ENCODE measurements at regions not wholly inside any gene's neighbourhood (a gene's known extent, or its start where the extent isn't known, plus 50 kb on each side); places are given as distances from the start of the nearest gene placed in this dataset.

DNA sequence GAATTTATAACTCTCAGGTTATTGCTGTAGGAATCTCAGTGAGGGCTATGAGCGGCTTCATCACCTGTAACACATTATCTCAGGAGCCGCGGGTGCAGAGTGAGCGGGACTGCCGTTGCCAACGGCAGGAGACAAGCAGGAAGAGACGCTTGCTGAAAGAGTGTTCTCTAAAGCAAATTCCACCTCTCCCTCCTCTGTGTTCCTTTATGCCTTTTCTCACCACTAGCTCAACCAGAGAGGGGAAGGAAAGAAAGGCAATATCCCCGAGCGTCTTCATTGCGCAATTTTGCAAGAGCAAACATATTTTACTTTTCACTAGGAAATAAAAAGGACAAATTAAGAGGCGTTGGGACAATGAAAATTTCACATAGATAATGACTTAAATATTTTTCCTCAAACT lies 185.2 kb upstream of the EXOC2 start:
- TF ChIP-seq CTCF (IDR thresholded peaks at IDR 0.05): no peak
- DNase-seq (ENCODE audit: low spot score): no peak
- H3K9me3 Mint-ChIP-seq (ENCODE audit: low read depth): no peaks in the 10 kb centered on the region
- H3K36me3 Mint-ChIP-seq (ENCODE audit: low read depth): no peaks in the 10 kb centered on the region
- H3K27me3 Mint-ChIP-seq (ENCODE audit: low read depth): peaks cover 21% of the 10 kb centered on the region
- no peak overlapping the region for H3K4me3 Mint-ChIP-seq (ENCODE audit: unreplicated experiment)
- no peaks in the 10 kb centered on the region for H3K4me1 Mint-ChIP-seq (ENCODE audit: low read depth)
- H3K27ac Mint-ChIP-seq (ENCODE audit: unreplicated experiment): no peak overlapping the region

DNA sequence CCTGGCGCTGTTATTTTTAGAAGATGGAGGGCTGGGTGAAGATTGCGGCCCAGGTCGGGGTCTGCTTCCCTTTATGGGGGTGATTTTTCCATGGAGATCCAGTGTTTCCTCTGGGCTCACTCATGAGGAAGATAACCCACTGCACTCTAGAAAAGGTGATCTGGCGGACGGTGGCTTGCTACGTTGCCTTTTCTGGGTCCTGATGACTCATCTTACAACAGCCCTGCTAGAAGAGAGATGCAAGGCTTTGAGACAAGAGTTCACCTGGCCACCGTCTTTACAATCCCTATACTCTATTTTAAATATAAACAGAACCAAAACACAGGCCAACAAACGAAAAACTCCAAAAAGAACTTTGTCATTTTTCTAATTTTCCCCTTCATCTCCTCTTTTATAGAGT lies 182.1 kb upstream of the EXOC2 start:
- peaks cover 5% of the 10 kb centered on the region for H3K9me3 Mint-ChIP-seq (ENCODE audit: low read depth)
- no peak for DNase-seq (ENCODE audit: low spot score)
- no peaks in the 10 kb centered on the region for H3K36me3 Mint-ChIP-seq (ENCODE audit: low read depth)
- no peak overlapping the region for H3K27ac Mint-ChIP-seq (ENCODE audit: unreplicated experiment)
- TF ChIP-seq CTCF (IDR thresholded peaks at IDR 0.05): no peak
- no peaks in the 10 kb centered on the region for H3K4me1 Mint-ChIP-seq (ENCODE audit: low read depth)
- H3K4me3 Mint-ChIP-seq (ENCODE audit: unreplicated experiment): no peak overlapping the region
- peaks cover 19% of the 10 kb centered on the region for H3K27me3 Mint-ChIP-seq (ENCODE audit: low read depth)

- H3K4me3 Mint-ChIP-seq (ENCODE audit: unreplicated experiment): no peak overlapping the region
- H3K36me3 Mint-ChIP-seq (ENCODE audit: low read depth): no peaks in the 10 kb centered on the region
- H3K27me3 Mint-ChIP-seq (ENCODE audit: low read depth): peaks cover 10% of the 10 kb centered on the region
- no peak overlapping the region for H3K27ac Mint-ChIP-seq (ENCODE audit: unreplicated experiment)
- peaks cover 5% of the 10 kb centered on the region for H3K9me3 Mint-ChIP-seq (ENCODE audit: low read depth)
- no peak for TF ChIP-seq CTCF (IDR thresholded peaks at IDR 0.05)
- H3K4me1 Mint-ChIP-seq (ENCODE audit: low read depth): no peaks in the 10 kb centered on the region
- no peak for DNase-seq (ENCODE audit: low spot score)
Observed at GRCh38 chr6:872570-873125, 179.7 kb upstream of the EXOC2 start.

DNA sequence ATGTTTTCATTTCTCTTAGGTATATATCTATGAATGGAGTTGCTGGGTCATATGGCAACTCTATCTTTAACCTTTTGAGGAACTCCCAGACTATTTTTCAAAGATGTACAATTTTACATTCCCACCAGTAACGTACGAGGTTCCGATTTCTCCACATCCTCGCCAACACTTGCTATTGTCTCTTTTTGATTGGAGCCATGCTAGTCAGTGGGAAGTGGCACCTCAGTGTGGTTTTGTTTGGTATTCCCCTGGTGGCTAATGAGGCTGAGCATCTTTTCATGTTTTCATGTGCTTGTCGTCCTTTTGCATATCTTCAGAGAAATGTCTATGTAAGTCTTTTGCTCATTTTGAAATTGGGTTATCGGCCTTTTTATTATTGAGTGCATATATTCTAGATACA lies 178.6 kb upstream of the EXOC2 start:
- peaks cover 8% of the 10 kb centered on the region for H3K27me3 Mint-ChIP-seq (ENCODE audit: low read depth)
- H3K4me1 Mint-ChIP-seq (ENCODE audit: low read depth): no peaks in the 10 kb centered on the region
- no peaks in the 10 kb centered on the region for H3K36me3 Mint-ChIP-seq (ENCODE audit: low read depth)
- no peak for DNase-seq (ENCODE audit: low spot score)
- no peak overlapping the region for H3K27ac Mint-ChIP-seq (ENCODE audit: unreplicated experiment)
- TF ChIP-seq CTCF (IDR thresholded peaks at IDR 0.05): no peak
- no peak overlapping the region for H3K4me3 Mint-ChIP-seq (ENCODE audit: unreplicated experiment)
- peaks cover 5% of the 10 kb centered on the region for H3K9me3 Mint-ChIP-seq (ENCODE audit: low read depth)

- H3K4me1 Mint-ChIP-seq (ENCODE audit: low read depth): no peaks in the 10 kb centered on the region
- H3K9me3 Mint-ChIP-seq (ENCODE audit: low read depth): peaks cover 5% of the 10 kb centered on the region
- no peak for TF ChIP-seq CTCF (IDR thresholded peaks at IDR 0.05)
- H3K27ac Mint-ChIP-seq (ENCODE audit: unreplicated experiment): no peak overlapping the region
- H3K4me3 Mint-ChIP-seq (ENCODE audit: unreplicated experiment): no peak overlapping the region
- H3K27me3 Mint-ChIP-seq (ENCODE audit: low read depth): peaks cover 3% of the 10 kb centered on the region
- no peaks in the 10 kb centered on the region for H3K36me3 Mint-ChIP-seq (ENCODE audit: low read depth)
- no peak for DNase-seq (ENCODE audit: low spot score)
Observed at GRCh38 chr6:870096-870495, 177.2 kb upstream of the EXOC2 start.

Measured in chondrocyte (in vitro differentiated cells).